DLD1 (cell line): ENCODE measurements at regions not wholly inside any gene's neighbourhood (a gene's known extent, or its start where the extent isn't known, plus 50 kb on each side); places are given as distances from the start of the nearest gene placed in this dataset.

Experiments
- in situ Hi-C: cut with HindIII; loops from 2 replicates; pipeline ENCODE4 v1.10.0; 2017; ENCODE audit warnings: low sequenced_read_pairs

- in situ Hi-C loops = loop anchor here (25.0 kb wide), 2 partner anchors 298 to 523 kb away; no protein-coding TSS in a partner anchor
Observed at GRCh38 chr20:22689266-22689665, 104.9 kb upstream of the FOXA2 start.

DNA sequence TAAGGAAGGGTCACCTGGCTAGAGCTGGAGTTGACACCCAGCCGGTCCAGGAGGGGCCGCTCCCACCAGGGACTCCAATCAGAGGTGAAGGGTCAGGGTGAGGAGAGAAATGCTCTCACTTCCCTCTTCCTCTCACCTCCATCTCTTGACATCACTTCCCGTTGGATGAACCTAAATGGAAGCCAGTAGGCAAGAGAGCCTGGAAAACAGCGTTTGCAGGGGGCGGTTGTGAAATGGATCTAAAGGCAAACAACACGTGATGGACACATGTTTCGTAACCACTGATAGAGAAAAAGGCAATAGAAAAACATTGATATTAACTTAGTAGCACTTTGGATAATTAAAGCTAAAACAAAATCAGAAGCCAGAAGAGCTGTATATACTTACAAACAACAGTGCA, 105.6 kb upstream of the FOXA2 start:
- in situ Hi-C loops = loop anchor here (5.0 to 25.0 kb wide), 4 partner anchors 103 to 522 kb away; no protein-coding TSS in a partner anchor

DNA sequence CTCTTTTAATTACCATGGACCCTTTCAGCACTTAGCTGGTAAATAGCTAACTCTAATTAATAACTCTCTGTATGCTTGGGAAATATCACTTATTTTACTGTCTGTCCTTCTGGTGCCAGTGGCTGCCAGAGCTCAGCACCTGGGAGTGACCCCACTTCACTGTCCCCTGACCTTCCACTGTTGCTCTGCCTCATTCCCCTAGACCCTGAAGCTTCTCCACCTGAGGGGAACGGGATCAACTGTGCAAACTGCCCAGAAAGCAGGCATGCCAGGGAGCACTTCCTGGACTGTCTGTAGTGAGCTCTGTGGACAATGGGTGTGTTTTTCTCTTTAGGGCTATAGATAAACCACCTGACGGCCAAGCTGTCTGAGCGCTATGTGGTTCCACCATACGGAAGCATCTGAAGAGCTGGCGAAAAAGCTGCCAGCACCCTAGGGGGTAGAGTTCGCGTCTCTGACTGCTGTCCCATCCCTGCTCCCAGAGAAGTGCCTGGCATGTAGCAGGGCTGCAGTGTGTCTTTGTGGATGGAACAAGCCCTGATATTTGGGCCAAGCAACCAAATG, 106.3 kb upstream of the FOXA2 start:
- in situ Hi-C loops = loop anchor here (5.0 to 25.0 kb wide), 4 partner anchors 103 to 522 kb away; no protein-coding TSS in a partner anchor

DNA sequence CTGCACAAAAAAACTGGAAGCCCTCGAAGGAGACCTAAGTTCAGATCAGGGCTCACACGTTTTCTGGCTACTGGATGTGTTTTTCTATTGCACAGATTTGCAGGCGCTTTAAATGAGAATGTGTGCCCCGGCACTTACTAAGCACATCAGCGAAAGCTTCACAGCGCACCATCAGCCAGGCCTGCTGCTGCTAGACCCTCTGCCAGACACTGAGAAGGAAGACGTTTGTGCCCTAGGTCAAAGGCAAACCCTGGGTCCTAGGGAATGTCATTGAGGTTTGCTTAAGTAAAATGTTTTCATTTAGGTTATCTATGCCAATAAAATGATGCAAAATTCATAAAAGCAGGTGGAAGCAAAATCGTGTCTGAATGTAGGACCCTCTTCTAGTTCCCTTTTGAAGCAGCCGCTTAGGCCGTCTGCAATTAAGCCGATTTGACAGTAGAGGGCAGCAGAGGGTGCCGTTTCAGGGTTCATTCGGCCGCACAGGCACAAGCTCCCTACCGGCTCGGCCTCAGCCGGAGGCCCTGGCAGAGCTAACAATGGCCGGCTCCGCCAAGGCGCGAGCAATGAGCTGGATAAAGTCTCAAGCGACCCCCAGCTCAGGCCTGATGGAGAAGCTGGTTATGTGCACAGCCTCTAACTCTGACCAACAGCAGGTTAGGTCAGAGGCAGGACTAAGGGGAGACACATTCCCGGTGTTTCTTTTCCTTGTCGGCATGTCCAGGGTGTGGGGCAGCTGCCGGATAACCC, 107.2 kb upstream of the FOXA2 start:
- in situ Hi-C loops = loop anchor here (5.0 to 25.0 kb wide), 4 partner anchors 104 to 521 kb away; no protein-coding TSS in a partner anchor

GRCh38 chr20:22692119-22692475, 107.7 kb upstream of the FOXA2 start:
- in situ Hi-C loops = loop anchor here (5.0 to 25.0 kb wide), 4 partner anchors 105 to 520 kb away; no protein-coding TSS in a partner anchor

DNA sequence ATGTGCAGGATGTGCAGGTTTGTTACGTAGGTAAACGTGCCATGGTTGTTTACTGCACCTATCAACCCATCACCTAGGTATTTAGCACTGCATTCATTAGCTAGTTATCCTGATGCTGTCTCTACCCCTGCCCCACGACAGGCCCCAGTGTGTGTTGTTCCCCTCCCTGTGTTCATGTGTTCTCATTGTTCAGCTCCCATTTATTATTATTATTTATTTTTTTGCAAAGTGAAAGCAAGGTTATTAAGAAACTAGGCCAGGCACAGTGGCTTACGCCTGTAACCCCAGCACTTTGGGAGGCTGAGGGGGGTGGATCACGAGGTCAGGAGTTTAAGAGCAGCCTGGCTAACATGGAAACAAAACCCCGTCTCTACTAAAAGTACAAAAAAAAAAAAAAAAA, 108.2 kb upstream of the FOXA2 start:
- in situ Hi-C loops = loop anchor here (5.0 to 25.0 kb wide), 4 partner anchors 105 to 520 kb away; no protein-coding TSS in a partner anchor

- in situ Hi-C loops = loop anchor here (25.0 kb wide), 2 partner anchors 291 to 516 kb away; no protein-coding TSS in a partner anchor
Observed at GRCh38 chr20:22696759-22697158, 112.4 kb upstream of the FOXA2 start.

- in situ Hi-C loops = loop anchor here (25.0 kb wide), 2 partner anchors 289 to 514 kb away; no protein-coding TSS in a partner anchor
Observed at GRCh38 chr20:22698259-22698842, 114.0 kb upstream of the FOXA2 start.

- in situ Hi-C loops = loop anchor here (25.0 kb wide), 2 partner anchors 288 to 513 kb away; no protein-coding TSS in a partner anchor
Observed at GRCh38 chr20:22699396-22699795, 115.0 kb upstream of the FOXA2 start.

DNA sequence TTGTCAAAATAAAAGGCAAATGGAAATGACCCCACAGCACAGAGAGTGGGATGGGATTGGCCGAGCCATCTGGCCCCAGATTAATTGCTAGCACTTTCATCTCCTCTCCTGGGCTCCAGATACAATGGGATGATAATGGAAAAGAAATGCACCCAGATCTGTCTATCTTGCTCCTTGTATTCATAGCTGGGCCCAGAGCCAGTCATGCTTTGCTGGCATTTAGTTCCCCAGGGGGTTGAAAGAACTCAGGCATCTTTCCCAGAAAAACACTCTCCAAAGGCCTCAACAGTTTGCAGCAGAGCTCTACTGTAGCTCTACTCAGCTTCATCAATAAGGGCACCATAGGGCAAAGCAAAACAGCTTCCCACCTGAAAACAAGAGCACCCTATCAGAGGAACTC, 116.0 kb upstream of the FOXA2 start:
- in situ Hi-C loops = no loop called here

GRCh38 chr20:22701679-22702308, 117.4 kb upstream of the FOXA2 start:
- in situ Hi-C loops = no loop called here

- in situ Hi-C loops = no loop called here
Observed at GRCh38 chr20:22703843-22704242, 119.5 kb upstream of the FOXA2 start.

GRCh38 chr20:22711971-22712755, 127.8 kb upstream of the FOXA2 start:
- in situ Hi-C loops = no loop called here

GRCh38 chr20:22716821-22717351, 132.5 kb upstream of the FOXA2 start:
- in situ Hi-C loops = no loop called here

GRCh38 chr20:22717466-22717865, 133.1 kb upstream of the FOXA2 start:
- in situ Hi-C loops = no loop called here

- in situ Hi-C loops = no loop called here
Observed at GRCh38 chr20:22719167-22719591, 134.8 kb upstream of the FOXA2 start.

GRCh38 chr20:22720206-22720605, 135.8 kb upstream of the FOXA2 start:
- in situ Hi-C loops = no loop called here

GRCh38 chr20:22722811-22723210, 138.4 kb upstream of the FOXA2 start:
- in situ Hi-C loops = no loop called here

DNA sequence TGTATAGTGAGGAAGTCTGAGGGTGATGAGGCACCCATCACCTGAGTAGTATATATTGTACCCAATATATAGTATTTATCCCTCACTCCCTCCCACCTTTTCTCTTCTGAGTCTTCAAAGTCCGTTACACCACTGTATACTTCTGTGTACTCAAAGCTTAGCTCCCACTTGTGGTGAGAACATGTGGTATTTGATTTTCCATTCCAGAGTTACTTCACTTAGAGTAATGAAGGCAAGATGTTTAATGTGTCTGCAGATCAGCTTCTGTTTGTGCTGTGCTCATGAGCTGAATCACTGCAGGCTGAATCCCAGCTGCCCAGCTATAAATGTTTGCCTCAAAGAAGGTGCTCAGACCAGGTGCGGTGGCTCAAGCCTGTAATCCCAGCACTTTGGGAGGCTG, 139.3 kb upstream of the FOXA2 start:
- in situ Hi-C loops = no loop called here

DNA sequence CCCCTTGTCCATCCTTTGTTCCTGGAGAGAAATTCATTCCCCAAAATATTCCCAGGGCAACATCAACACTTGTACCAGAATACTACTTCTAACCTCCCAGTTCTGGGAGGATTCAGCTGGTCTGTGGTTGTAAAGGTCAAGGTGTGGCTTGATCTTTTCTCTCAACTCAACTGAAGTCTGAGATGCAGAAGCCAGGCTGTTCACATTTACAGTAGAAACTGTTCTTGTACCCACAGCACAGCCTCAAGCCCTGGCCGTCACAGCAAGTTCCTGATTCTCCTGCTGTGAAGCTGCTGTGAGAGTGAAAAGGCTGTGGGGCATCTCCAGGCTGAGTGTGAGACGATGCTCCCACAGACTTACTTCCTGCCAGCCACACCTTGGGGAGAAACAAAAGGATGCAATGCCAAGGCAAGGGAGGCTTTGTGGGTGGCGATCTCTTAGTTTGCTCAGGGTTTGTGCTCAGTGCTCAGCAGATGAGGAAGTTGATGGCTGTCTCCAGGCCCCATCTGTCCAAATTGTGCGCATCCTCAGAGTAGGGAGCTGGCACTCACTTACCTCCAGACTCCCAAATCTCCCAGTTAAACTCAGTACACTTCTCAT, 143.9 kb upstream of the FOXA2 start:
- in situ Hi-C loops = no loop called here
